HG02973 (cell line): ENCODE measurements at regions not wholly inside any gene's neighbourhood (a gene's known extent, or its start where the extent isn't known, plus 50 kb on each side); places are given as distances from the start of the nearest gene placed in this dataset.

Experiments
- ATAC-seq: cut with Tn5 transposase; IDR thresholded peaks from one replicate; pipeline ENCODE4 v1.9.1; 2021; ENCODE audit warnings: moderate library complexity; ENCODE audit not compliant: unreplicated experiment

- ATAC-seq = no peak
Measured at GRCh38 chr6:4466769-4467480, 309.3 kb upstream of the CDYL start.

DNA sequence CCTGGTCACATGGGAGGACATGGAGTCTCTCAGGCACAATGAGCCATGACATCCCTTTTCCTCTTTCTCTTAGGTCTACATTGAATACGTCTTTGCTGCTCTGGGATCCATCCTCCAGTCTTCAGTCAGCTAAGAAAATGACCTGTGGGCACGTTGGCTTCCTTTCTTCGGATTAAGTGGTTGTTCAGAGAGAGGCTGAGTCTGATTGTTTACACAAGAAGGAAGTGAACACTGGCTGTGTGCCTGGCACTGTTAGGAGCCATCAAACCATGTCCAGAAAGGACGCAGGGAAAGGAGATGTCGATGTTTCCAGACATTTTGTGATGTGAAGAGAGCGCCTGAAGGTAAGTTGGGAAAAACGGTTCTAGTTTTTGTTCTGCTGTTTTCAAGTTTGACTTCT lies 309.9 kb upstream of the CDYL start:
- no peak for ATAC-seq

GRCh38 chr6:4464638-4465037 lies 311.6 kb upstream of the CDYL start:
- ATAC-seq = no peak

DNA sequence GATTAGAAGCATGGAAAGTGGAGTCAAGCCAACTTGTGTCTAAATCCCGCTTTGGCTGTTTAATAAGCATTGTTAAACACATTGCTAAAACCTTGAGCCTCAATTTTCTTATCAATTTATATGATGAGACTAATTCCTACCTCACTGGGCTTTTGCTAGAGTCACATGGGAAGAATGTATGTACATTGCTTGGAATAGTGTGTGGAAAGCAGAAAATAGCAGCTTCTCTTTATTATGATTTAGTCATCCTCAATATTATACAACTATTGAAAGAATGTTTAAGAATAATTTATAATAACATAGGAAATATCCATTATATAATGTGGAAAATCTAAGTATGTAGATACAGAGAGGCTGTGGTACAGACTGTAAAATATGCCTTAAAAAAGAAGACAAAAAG lies 313.0 kb upstream of the CDYL start:
- no peak for ATAC-seq

- ATAC-seq = no peak
Measured at GRCh38 chr6:4460586-4461475, 315.4 kb upstream of the CDYL start.

GRCh38 chr6:4459996-4460395 lies 316.2 kb upstream of the CDYL start:
- no peak for ATAC-seq

- ATAC-seq = no peak
Measured at GRCh38 chr6:4459032-4459431, 317.2 kb upstream of the CDYL start.

GRCh38 chr6:4451718-4452117 lies 316.3 kb upstream of the ECI2 start:
- no peak for ATAC-seq

GRCh38 chr6:4451081-4451480 lies 315.7 kb upstream of the ECI2 start:
- ATAC-seq = no peak

GRCh38 chr6:4450237-4450636 lies 314.9 kb upstream of the ECI2 start:
- no peak for ATAC-seq

DNA sequence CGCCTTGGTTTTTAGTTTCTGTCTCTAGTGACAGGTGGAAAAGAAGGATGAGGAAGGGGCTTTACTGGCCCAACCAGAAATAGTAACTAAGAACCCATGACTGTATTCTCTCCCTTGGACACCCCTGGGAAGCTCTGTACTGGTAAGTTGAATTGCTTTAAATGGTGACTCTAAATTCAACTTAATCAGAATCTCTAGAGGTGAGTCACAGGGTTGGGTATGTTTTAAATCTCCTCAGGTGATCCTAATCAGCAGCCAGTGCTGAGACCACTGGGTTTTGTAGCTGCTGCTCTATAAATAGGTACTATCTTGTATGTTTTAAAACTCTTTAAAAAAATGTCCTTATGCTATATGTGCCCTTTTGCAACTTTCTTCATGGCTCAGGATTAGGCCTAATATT lies 314.0 kb upstream of the ECI2 start:
- ATAC-seq = no peak

GRCh38 chr6:4448841-4449240 lies 313.5 kb upstream of the ECI2 start:
- ATAC-seq = no peak

- no peak for ATAC-seq
Measured at GRCh38 chr6:4447639-4448330, 312.4 kb upstream of the ECI2 start.

DNA sequence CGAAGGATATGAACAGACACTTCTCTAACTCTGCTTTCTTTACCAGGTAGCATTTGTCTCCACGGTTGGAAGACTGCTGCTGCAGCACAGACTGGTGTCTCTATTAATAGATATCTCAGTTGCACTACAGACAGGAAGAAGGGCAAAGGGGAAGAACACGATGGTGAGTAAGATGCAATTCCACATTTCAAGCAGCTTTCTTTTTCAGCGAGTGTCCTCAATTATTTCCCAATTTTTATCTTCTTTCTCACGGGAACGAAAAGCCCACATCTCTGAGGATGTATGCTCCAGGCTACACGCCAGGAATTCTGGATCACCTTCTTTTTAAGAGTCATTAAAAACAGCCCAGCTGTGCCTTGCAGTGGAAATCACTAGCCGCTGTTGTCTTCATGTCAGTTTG lies 311.6 kb upstream of the ECI2 start:
- no peak for ATAC-seq

- ATAC-seq = no peak
Measured at GRCh38 chr6:4441981-4442434, 306.6 kb upstream of the ECI2 start.

DNA sequence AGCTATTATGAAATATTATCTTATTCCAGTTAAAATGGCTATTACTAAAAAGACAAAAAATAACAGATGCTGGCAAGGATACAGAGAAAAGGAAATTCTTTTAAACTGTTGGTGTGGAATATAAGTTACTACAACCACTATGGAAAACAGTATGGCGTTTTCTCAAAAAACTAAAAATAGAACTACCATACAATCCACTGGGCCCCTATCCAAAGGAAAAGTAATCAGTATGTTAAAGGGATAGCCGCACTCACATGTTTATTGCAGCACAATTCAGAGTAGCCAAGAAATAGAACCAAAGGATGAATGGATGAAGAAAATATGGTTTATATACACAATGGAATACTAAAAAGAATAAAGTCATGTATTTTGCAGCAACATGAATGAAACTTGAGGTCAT lies 303.8 kb upstream of the ECI2 start:
- ATAC-seq = no peak

DNA sequence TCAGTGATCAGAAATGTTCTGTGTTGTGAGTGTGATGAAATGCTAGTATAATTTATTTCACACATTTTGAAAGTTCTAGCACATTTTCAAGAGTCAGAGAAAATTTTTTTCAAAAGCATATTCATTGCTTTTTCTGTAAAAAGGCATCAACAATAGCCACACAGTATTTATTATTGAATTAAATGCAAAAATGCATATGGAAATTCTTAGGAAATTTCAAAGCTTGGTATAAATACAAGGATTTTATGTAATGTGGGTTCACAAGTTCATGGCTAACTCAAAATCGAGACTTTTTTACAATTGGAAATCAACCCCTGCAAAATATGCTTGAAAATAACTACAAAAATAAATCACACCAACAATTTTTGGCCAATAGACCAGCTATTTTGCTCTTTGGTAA lies 302.0 kb upstream of the ECI2 start:
- no peak for ATAC-seq

- ATAC-seq = no peak
Measured at GRCh38 chr6:4435981-4436445, 300.6 kb upstream of the ECI2 start.

DNA sequence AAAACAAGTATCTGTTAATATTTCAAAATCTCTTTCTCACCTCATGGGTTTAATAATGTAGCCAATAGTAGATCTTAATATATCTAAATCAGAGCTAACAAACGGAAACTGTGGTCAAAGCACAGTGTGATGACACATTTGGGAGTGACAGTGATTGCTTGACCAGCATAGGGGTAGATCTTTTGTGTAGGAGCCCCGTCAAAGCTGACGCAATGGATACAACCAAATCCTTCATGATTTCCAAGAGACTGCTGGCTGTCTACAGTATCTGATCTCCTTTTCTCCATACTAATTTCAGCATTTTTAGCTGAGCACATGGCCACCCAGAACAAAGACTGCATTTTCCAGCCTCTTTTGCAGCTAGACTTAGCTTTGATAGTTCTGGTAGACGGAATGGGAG lies 299.3 kb upstream of the ECI2 start:
- no peak for ATAC-seq

GRCh38 chr6:4433199-4433598 lies 297.8 kb upstream of the ECI2 start:
- ATAC-seq = no peak

- ATAC-seq = no peak
Measured at GRCh38 chr6:4426968-4427367, 291.6 kb upstream of the ECI2 start.

GRCh38 chr6:4421837-4422236 lies 286.5 kb upstream of the ECI2 start:
- no peak for ATAC-seq
